Neural crest cell (in vitro differentiated cells): ENCODE measurements at regions not wholly inside any gene's neighbourhood (a gene's known extent, or its start where the extent isn't known, plus 50 kb on each side); places are given as distances from the start of the nearest gene placed in this dataset.

Experiments
- DNase-seq: peaks from one replicate; pipeline ENCODE4 v3.0.0; 2021; ENCODE audit warnings: low read depth, mixed read lengths, low spot score
- H3K27ac Mint-ChIP-seq: one replicate; pipeline ENCODE4 v1.8.0; 2021; ENCODE audit warnings: mild to moderate bottlenecking, mixed read lengths; ENCODE audit not compliant: unreplicated experiment
- H3K27me3 Mint-ChIP-seq: 2 replicates; pipeline ENCODE4 v1.8.0; 2021; ENCODE audit warnings: low read depth, mild to moderate bottlenecking, mixed read lengths
- H3K36me3 Mint-ChIP-seq: 2 replicates; pipeline ENCODE4 v1.8.0; 2021; ENCODE audit warnings: low read depth, mild to moderate bottlenecking, mixed read lengths
- H3K4me1 Mint-ChIP-seq: 2 replicates; pipeline ENCODE4 v1.8.0; 2021; ENCODE audit warnings: mixed read lengths
- H3K4me3 Mint-ChIP-seq: one replicate; pipeline ENCODE4 v1.8.0; 2021; ENCODE audit warnings: mild to moderate bottlenecking, mixed read lengths
- H3K9me3 Mint-ChIP-seq: 2 replicates; pipeline ENCODE4 v1.8.0; 2021; ENCODE audit warnings: mixed read lengths
- CTCF ChIP-seq: fragments of 200-600 bp; sonication (generic); conservative IDR thresholded peaks from 2 replicates; pipeline ENCODE4 v1.5.0; 2021; ENCODE audit warnings: antibody characterized with exemption, mild to moderate bottlenecking

- no peak for TF ChIP-seq CTCF
- Mint-ChIP-seq H3K36me3 (no peaks in the 10 kb centered on the region), H3K9me3 (no peaks in the 10 kb centered on the region), H3K4me1 (no peaks in the 10 kb centered on the region), H3K27me3 (no peaks in the 10 kb centered on the region), H3K27ac (no peak overlapping the region), H3K4me3 (no peak overlapping the region)
- DNase-seq = no peak
These were observed 73.3 kb upstream of the WNT11 start for GRCh38 chr11:76279646-76280045.

DNA sequence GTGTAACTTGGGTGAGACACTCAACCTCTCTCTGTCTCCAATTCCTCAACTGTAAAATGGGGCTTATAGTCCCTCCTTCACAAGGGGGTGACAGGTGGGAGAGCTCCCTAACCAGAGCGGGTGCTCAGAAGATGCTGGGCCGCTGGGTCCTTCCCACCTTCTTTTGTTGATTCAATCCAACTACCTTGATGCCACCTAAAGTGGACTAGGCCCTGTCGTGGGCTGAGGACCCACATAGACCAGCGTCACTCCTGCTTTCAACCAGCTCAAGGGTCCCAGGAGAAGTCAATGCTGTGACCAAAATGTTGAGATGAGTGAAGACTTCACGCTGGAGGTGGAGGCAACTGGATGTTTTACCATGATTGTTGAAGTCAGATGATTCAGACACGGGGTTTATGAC is 72.7 kb upstream of the WNT11 start:
- Mint-ChIP-seq H3K27ac (no peak overlapping the region), H3K4me1 (no peaks in the 10 kb centered on the region)
- DNase-seq = no peak

DNA sequence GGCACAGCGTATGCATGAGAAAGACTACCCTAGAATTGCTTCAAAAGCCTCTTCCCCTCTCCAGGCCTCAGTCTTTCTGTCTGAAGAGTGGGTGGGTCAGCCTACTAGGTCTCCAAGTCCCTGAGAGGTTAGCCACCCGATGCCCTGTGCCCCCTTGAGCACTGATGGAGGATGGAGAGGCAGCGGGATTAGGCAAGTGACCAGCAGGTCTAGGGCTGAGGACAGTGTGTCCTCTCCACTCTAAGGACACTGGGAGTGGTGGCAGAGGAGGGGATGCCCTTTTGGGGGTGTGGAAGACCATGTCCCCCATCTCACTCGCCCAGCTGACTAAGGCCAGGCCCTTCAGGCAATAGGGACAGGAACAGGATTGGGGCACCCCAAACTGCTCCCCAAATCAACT is 72.2 kb upstream of the WNT11 start:
- H3K4me1 Mint-ChIP-seq = no peaks in the 10 kb centered on the region
- no peak overlapping the region for H3K4me3 Mint-ChIP-seq
- no peak for TF ChIP-seq CTCF
- H3K9me3 Mint-ChIP-seq = peaks cover 6% of the 10 kb centered on the region
- no peaks in the 10 kb centered on the region for H3K36me3 Mint-ChIP-seq
- no peak for DNase-seq
- H3K27ac Mint-ChIP-seq = no peak overlapping the region
- no peaks in the 10 kb centered on the region for H3K27me3 Mint-ChIP-seq

More for the DNA sequence above, 72.7 kb upstream of the WNT11 start:
- H3K36me3 Mint-ChIP-seq = no peaks in the 10 kb centered on the region
- H3K4me3 Mint-ChIP-seq = no peak overlapping the region
- peaks cover 4% of the 10 kb centered on the region for H3K9me3 Mint-ChIP-seq
- TF ChIP-seq CTCF = no peak
- H3K27me3 Mint-ChIP-seq = no peaks in the 10 kb centered on the region

- peaks cover 6% of the 10 kb centered on the region for H3K9me3 Mint-ChIP-seq
- no peak for TF ChIP-seq CTCF
- DNase-seq = no peak
- H3K4me3 Mint-ChIP-seq = no peak overlapping the region
- no peak overlapping the region for H3K27ac Mint-ChIP-seq
- H3K36me3 Mint-ChIP-seq = no peaks in the 10 kb centered on the region
- H3K27me3 Mint-ChIP-seq = no peaks in the 10 kb centered on the region
- no peaks in the 10 kb centered on the region for H3K4me1 Mint-ChIP-seq
These were observed 71.2 kb upstream of the WNT11 start for GRCh38 chr11:76277298-76278175.

GRCh38 chr11:76276781-76277155 is 70.5 kb upstream of the WNT11 start:
- Mint-ChIP-seq H3K4me1 (no peaks in the 10 kb centered on the region), H3K27me3 (no peaks in the 10 kb centered on the region), H3K4me3 (no peak overlapping the region), H3K27ac (no peak overlapping the region), H3K9me3 (peaks cover 6% of the 10 kb centered on the region), H3K36me3 (no peaks in the 10 kb centered on the region)
- no peak for DNase-seq
- no peak for TF ChIP-seq CTCF
